ENCODE measurements at regions not wholly inside any gene's neighbourhood (a gene's known extent, or its start where the extent isn't known, plus 50 kb on each side); places are given as distances from the start of the nearest gene placed in this dataset.

DNA sequence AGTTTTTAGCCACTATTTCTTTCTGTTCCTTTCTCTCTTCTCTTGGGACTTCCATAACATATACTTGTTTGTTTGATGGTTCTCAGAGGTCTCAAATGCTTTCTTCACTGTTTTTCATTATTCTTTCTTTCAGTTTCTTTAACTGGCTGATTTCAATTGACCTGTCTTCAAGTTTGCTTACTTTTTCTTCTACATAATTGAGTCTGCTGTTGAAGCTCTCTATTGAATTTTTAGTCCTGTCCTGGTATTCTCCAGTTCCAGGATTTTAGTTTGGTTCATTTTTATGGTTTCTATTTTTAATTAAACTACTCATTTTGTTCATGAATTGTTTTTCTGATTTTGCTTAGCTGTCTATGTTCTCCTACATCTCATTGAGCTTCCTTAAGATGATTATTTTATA, 1305.3 kb upstream of the CELF2 start:
- no peaks in the 10 kb centered on the region for H3K36me3 ChIP-seq
- H3K4me3 ChIP-seq, result no peak overlapping the region
- no peak for DNase-seq
- H3K27ac ChIP-seq, result no peak overlapping the region
- intact Hi-C loops (cut with DNase I), result no loop called here
- H3K9me3 ChIP-seq, result peaks cover 0 to 11% (median 5%) of the 10 kb centered on the region in 3 donors
- H3K4me1 ChIP-seq, result no peaks in the 10 kb centered on the region
- TF ChIP-seq POLR2A (IDR thresholded peaks at IDR 0.05) (no peak), CTCF (IDR thresholded peaks at IDR 0.05) (no peak)
- H3K27me3 ChIP-seq, result no peaks in the 10 kb centered on the region

GRCh38 chr10:9719246-9719645, 1298.4 kb upstream of the CELF2 start:
- WGBS, 2 donors, result 48 to 57% methylated on average over 2 of the region's 2 CpGs
- intact Hi-C loops (cut with DNase I), result no loop called here

DNA sequence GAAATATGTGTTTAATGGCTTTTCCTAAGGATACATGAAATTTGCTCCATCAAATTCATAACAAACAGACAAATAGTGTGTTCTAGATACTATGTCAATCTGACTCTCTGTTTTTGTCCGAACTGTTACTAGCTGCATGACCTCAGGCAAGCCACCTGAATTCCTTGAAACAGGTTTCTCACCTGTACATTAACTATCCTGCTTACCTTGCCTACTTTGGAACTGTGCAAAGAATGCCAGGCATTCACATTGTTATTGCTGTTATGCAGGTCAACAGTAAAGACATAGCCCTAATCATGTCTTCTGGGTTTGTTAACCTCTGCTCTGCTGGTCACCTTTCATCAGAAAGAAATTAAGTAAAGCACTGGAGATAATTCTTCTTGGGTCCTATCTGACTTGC, 1283.9 kb upstream of the CELF2 start:
- WGBS, 2 donors, result 33 to 40% methylated on average over 1 of the region's 1 CpG
- intact Hi-C loops (cut with DNase I), result no loop called here
- DNase-seq, result no peak
- no peaks in the 10 kb centered on the region for H3K4me1 ChIP-seq
- H3K27me3 ChIP-seq, result no peaks in the 10 kb centered on the region
- TF ChIP-seq CTCF (IDR thresholded peaks at IDR 0.05) (no peak), POLR2A (IDR thresholded peaks at IDR 0.05) (no peak)
- H3K9me3 ChIP-seq, result peaks cover 0 to under 1% (median 0%) of the 10 kb centered on the region in 3 donors
- H3K36me3 ChIP-seq, result no peaks in the 10 kb centered on the region
- no peak overlapping the region for H3K27ac ChIP-seq
- no peak overlapping the region for H3K4me3 ChIP-seq

More at GRCh38 chr10:9719246-9719645, 1298.4 kb upstream of the CELF2 start:
- DNase-seq, result no peak
- Histone ChIP-seq H3K27ac (no peak overlapping the region), H3K4me1 (no peaks in the 10 kb centered on the region), H3K36me3 (no peaks in the 10 kb centered on the region), H3K9me3 (no peaks in the 10 kb centered on the region), H3K4me3 (no peak overlapping the region), H3K27me3 (no peaks in the 10 kb centered on the region)
- TF ChIP-seq CTCF (IDR thresholded peaks at IDR 0.05) (no peak), POLR2A (IDR thresholded peaks at IDR 0.05) (no peak)

GRCh38 chr10:9734218-9734617, 1283.5 kb upstream of the CELF2 start:
- DNase-seq, result no peak
- TF ChIP-seq CTCF (IDR thresholded peaks at IDR 0.05) (no peak), POLR2A (IDR thresholded peaks at IDR 0.05) (no peak)
- H3K9me3 ChIP-seq, result no peaks in the 10 kb centered on the region
- H3K4me1 ChIP-seq, result no peaks in the 10 kb centered on the region
- no peak overlapping the region for H3K4me3 ChIP-seq
- no peaks in the 10 kb centered on the region for H3K36me3 ChIP-seq
- WGBS, 2 donors, result 45 to 57% methylated on average over 5 of the region's 5 CpGs
- no peak overlapping the region for H3K27ac ChIP-seq
- H3K27me3 ChIP-seq, result no peaks in the 10 kb centered on the region
- intact Hi-C loops (cut with DNase I), result no loop called here

DNA sequence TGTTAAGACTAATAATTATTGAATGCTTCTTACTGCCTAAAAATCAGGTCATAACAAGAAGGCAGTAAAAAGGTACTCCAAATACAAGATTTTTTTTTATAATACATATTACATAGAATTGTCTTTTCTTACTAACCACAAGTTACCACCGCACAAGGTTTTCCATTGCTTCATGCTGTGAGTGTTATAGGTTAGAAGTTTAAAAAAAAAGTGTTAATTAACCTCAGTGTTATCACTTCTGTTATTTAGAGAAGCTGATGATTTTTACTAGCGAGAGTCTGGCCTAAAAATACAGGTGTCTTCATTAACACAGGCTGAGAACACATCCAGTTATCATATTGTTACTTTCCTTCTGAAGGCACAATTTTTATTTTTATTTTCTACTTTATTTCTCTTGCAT, 1281.9 kb upstream of the CELF2 start:
- intact Hi-C loops (cut with DNase I), result no loop called here
- Histone ChIP-seq H3K36me3 (no peaks in the 10 kb centered on the region), H3K27ac (no peak overlapping the region), H3K9me3 (no peaks in the 10 kb centered on the region), H3K27me3 (no peaks in the 10 kb centered on the region), H3K4me1 (no peaks in the 10 kb centered on the region), H3K4me3 (no peak overlapping the region)
- WGBS, 2 donors, result 76 to 79% methylated on average over 2 of the region's 2 CpGs
- no peak for DNase-seq
- TF ChIP-seq CTCF (IDR thresholded peaks at IDR 0.05), result no peak
- no peak for TF ChIP-seq POLR2A (IDR thresholded peaks at IDR 0.05)

All from esophagus squamous epithelium (tissue), 5 donors.